Left ventricle myocardium inferior (tissue), 1 donor: ENCODE measurements at regions not wholly inside any gene's neighbourhood (a gene's known extent, or its start where the extent isn't known, plus 50 kb on each side); places are given as distances from the start of the nearest gene placed in this dataset.

ENCODE experiments used
- DNase-seq: peaks from one replicate; pipeline ENCODE4 v3.0.0-alpha.2; 2020
- H3K27ac ChIP-seq: fragments of 200-600 bp; replicated peaks from 2 replicates; pipeline ENCODE4 v1.8.0; 2021
- H3K27me3 ChIP-seq: fragments of 200-600 bp; 2 replicates; pipeline ENCODE4 v1.8.0; 2021; ENCODE audit warnings: low read depth
- H3K36me3 ChIP-seq: fragments of 200-600 bp; 2 replicates; pipeline ENCODE4 v1.8.0; 2021
- H3K4me1 ChIP-seq: fragments of 200-600 bp; 2 replicates; pipeline ENCODE4 v1.8.0; 2021
- H3K4me3 ChIP-seq: fragments of 200-600 bp; 2 replicates; pipeline ENCODE4 v1.8.0; 2021; ENCODE audit warnings: mild to moderate bottlenecking, moderate library complexity
- H3K9me3 ChIP-seq: fragments of 200-600 bp; replicated peaks from 2 replicates; pipeline ENCODE4 v1.8.0; 2021
- CTCF ChIP-seq: fragments of 200-600 bp; IDR thresholded peaks from 2 replicates; pipeline ENCODE4 v1.8.0; 2021; ENCODE audit warnings: antibody characterized with exemption, mild to moderate bottlenecking, borderline replicate concordance
- intact Hi-C: fragments of 100-400 bp; cut with micrococcal nuclease; formaldehyde crosslinking; loops from one replicate; pipeline ENCODE4 v1.11.0; 2022
- donor health status: DM: no; HTN: yes; CAD: no; lungs with severe emphysema.

- Histone ChIP-seq H3K36me3 (no peaks in the 10 kb centered on the region), H3K4me1 (no peaks in the 10 kb centered on the region), H3K27ac (no peak overlapping the region), H3K27me3 (no peaks in the 10 kb centered on the region), H3K4me3 (no peak overlapping the region), H3K9me3 (no peaks in the 10 kb centered on the region)
- DNase-seq: no peak
- TF ChIP-seq CTCF: no peak
- intact Hi-C loops: no loop called here
These were observed 554.8 kb upstream of the PABPC4L start for GRCh38 chr4:134756421-134756820.

- DNase-seq: no peak
- Histone ChIP-seq H3K36me3 (no peaks in the 10 kb centered on the region), H3K4me3 (no peak overlapping the region), H3K27me3 (no peaks in the 10 kb centered on the region), H3K4me1 (no peaks in the 10 kb centered on the region), H3K9me3 (no peaks in the 10 kb centered on the region), H3K27ac (no peak overlapping the region)
- intact Hi-C loops: no loop called here
- TF ChIP-seq CTCF: no peak
These were observed 552.9 kb upstream of the PABPC4L start for GRCh38 chr4:134754301-134755019.

DNA sequence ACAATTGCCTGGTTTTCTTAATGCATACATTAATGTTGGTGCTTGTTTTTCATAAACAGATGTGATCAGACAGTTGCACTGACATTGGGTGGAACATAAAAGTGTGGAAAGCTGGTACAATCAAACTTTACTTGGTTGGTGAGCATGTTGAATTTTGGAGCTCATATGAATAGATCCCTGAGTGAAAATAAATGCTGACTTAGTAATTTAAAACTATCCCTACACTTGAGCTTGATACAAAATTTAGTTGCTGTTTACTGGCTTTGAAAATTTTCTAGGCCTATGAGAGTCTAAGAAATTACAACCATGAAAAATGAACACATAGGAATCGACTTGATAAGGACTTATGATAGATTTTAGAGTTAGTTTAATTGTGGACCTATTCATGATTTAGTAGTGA is 551.8 kb upstream of the PABPC4L start:
- H3K4me1 ChIP-seq: no peaks in the 10 kb centered on the region
- H3K27ac ChIP-seq: no peak overlapping the region
- no peak for TF ChIP-seq CTCF
- intact Hi-C loops: no loop called here
- peaks cover 5% of the 10 kb centered on the region for H3K9me3 ChIP-seq
- H3K36me3 ChIP-seq: no peaks in the 10 kb centered on the region
- no peak overlapping the region for H3K4me3 ChIP-seq
- DNase-seq: no peak
- no peaks in the 10 kb centered on the region for H3K27me3 ChIP-seq

DNA sequence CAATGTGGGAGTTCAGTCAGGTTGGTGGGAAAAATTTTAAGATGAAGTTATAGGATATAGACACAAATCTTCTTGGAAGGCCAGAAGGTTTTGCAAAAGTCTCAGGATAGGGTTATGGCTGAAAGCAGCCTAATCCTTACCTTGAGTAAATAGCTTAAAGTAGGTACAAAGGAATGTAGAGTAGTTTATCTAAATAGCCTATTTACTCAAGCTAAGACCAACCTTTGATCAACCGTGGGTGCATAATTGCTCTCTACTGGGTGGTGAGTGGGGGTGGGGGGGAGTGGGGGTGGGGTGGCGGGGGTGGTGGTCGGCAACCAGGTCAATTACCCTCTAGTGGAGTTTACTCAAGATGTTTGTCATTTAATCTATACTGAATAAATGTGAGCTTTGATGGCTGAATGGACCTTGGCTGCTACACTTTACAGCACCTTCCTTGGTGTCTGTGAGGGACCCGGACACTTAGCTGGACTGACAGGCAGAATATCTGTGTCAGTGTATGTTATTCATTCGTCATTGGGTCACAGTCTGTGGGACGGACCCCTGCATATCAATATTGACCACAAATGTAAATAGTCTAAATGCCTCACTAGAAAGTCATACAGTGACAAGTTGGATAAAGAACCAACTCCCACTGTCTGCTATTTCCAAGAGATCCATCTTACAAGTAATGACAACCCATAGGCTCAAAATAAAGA is 545.7 kb upstream of the PABPC4L start:
- Histone ChIP-seq H3K9me3 (peaks cover 8% of the 10 kb centered on the region), H3K4me1 (no peaks in the 10 kb centered on the region), H3K4me3 (no peak overlapping the region), H3K27ac (no peak overlapping the region), H3K36me3 (no peaks in the 10 kb centered on the region), H3K27me3 (no peaks in the 10 kb centered on the region)
- no peak for DNase-seq
- intact Hi-C loops: no loop called here
- no peak for TF ChIP-seq CTCF

- Histone ChIP-seq H3K4me1 (no peaks in the 10 kb centered on the region), H3K27ac (no peak overlapping the region), H3K27me3 (no peaks in the 10 kb centered on the region), H3K36me3 (no peaks in the 10 kb centered on the region), H3K4me3 (no peak overlapping the region), H3K9me3 (peaks cover 15% of the 10 kb centered on the region)
- DNase-seq: no peak
- no peak for TF ChIP-seq CTCF
- intact Hi-C loops: no loop called here
These were observed 538.7 kb upstream of the PABPC4L start for GRCh38 chr4:134740290-134740689.
